ENCODE measurements at regions not wholly inside any gene's neighbourhood (a gene's known extent, or its start where the extent isn't known, plus 50 kb on each side); places are given as distances from the start of the nearest gene placed in this dataset.

DNA sequence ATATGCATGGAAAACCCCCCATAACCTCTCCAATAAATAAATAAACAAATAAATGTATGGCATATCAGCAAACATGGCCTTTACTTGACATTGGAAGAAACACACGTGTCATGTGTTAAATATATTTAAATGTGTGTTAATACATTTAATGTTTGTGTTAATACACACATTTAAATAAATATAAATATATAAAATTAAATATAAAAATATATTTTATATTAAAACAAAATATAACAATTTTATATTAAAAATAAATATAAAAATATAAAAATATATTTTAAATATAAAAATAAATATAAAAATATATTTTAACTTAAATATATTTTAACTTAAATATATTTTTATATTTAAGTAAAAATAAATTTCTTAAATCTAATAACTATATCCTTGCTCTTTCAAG, 187.6 kb upstream of the CXXC4 start:
- no peak for TF ChIP-seq POLR2A (IDR thresholded peaks at IDR 0.05)
- TF ChIP-seq, protein P1, sequence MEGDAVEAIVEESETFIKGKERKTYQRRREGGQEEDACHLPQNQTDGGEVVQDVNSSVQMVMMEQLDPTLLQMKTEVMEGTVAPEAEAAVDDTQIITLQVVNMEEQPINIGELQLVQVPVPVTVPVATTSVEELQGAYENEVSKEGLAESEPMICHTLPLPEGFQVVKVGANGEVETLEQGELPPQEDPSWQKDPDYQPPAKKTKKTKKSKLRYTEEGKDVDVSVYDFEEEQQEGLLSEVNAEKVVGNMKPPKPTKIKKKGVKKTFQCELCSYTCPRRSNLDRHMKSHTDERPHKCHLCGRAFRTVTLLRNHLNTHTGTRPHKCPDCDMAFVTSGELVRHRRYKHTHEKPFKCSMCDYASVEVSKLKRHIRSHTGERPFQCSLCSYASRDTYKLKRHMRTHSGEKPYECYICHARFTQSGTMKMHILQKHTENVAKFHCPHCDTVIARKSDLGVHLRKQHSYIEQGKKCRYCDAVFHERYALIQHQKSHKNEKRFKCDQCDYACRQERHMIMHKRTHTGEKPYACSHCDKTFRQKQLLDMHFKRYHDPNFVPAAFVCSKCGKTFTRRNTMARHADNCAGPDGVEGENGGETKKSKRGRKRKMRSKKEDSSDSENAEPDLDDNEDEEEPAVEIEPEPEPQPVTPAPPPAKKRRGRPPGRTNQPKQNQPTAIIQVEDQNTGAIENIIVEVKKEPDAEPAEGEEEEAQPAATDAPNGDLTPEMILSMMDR (IDR thresholded peaks at IDR 0.05) = no peak
